Stimulated activated naive CD8-positive, alpha-beta T cell treated with anti-CD3 and anti-CD28 coated beads, Interleukin-15, amount 100 ng/mL, for 72 hours (primary cell): ENCODE measurements at regions not wholly inside any gene's neighbourhood (a gene's known extent, or its start where the extent isn't known, plus 50 kb on each side); places are given as distances from the start of the nearest gene placed in this dataset.
"Not testable (repeated sequence)": the region's sequence is repeated elsewhere in the genome, so short reads cannot be mapped to it uniquely, and the experiment has no call there.

Experiments
- ATAC-seq: fragments of 150-1000 bp; cut with Tn5 transposase; 2 replicates; pipeline ENCODE4 v1.10.0; 2021; ENCODE audit warnings: mild to moderate bottlenecking, moderate library complexity
- DNase-seq, 2 donors: peaks; one replicate each; pipeline ENCODE4 v3.0.0; 2021 to 2022
- H3K27ac Mint-ChIP-seq, 2 donors: one replicate each; pipeline ENCODE4 v1.8.0; 2022; ENCODE audit warnings: mild to moderate bottlenecking in 2 of 2, mixed read lengths in 2 of 2, moderate library complexity in 2 of 2
- H3K27me3 Mint-ChIP-seq: one replicate; pipeline ENCODE4 v1.8.0; 2022; ENCODE audit warnings: mixed read lengths
- H3K4me1 Mint-ChIP-seq: one replicate; pipeline ENCODE4 v1.8.0; 2022; ENCODE audit warnings: mild to moderate bottlenecking, mixed read lengths
- H3K4me3 Mint-ChIP-seq, 2 donors: one replicate each; pipeline ENCODE4 v1.8.0; 2022; ENCODE audit warnings: mild to moderate bottlenecking in 2 of 2, mixed read lengths in 2 of 2, moderate library complexity in 1 of 2
- H3K9me3 Mint-ChIP-seq, 2 donors: one replicate each; pipeline ENCODE4 v1.8.0; 2022; ENCODE audit warnings: mixed read lengths in 2 of 2

GRCh38 chr12:42868291-42868690 is 278.7 kb upstream of the PRICKLE1 start:
- no peak for DNase-seq
- Mint-ChIP-seq H3K4me1 (no peaks in the 10 kb centered on the region), H3K9me3 (peaks cover 0 to 14% of the 10 kb centered on the region in 2 donors), H3K27ac (no peak overlapping the region), H3K27me3 (no peaks in the 10 kb centered on the region), H3K4me3 (no peak overlapping the region)
- ATAC-seq: no peak

- Mint-ChIP-seq H3K27me3 (no peaks in the 10 kb centered on the region), H3K27ac (peak overlapping the region in 1 of 2 donors; percentile 44), H3K4me1 (no peaks in the 10 kb centered on the region), H3K4me3 (no peak overlapping the region), H3K9me3 (peaks cover 0 to 21% of the 10 kb centered on the region in 2 donors)
- no peak for ATAC-seq
- DNase-seq: no peak
These were observed 275.7 kb upstream of the PRICKLE1 start for GRCh38 chr12:42865282-42865681.

- peaks cover 0 to 17% of the 10 kb centered on the region in 2 donors for H3K9me3 Mint-ChIP-seq
- no peak overlapping the region for H3K4me3 Mint-ChIP-seq
- H3K27me3 Mint-ChIP-seq: no peaks in the 10 kb centered on the region
- H3K4me1 Mint-ChIP-seq: no peaks in the 10 kb centered on the region
- DNase-seq: no peak
- ATAC-seq: no peak
- H3K27ac Mint-ChIP-seq: no peak overlapping the region
These were observed 272.5 kb upstream of the PRICKLE1 start for GRCh38 chr12:42862055-42862454.

GRCh38 chr12:42860331-42860730 is 270.8 kb upstream of the PRICKLE1 start:
- not testable (repeated sequence) for H3K4me1 Mint-ChIP-seq, H3K27ac Mint-ChIP-seq, H3K4me3 Mint-ChIP-seq, ATAC-seq, DNase-seq, H3K27me3 Mint-ChIP-seq
- peaks cover 0 to 13% of the 10 kb centered on the region in 2 donors for H3K9me3 Mint-ChIP-seq

- ATAC-seq: no peak
- no peaks in the 10 kb centered on the region for H3K4me1 Mint-ChIP-seq
- H3K27me3 Mint-ChIP-seq: no peaks in the 10 kb centered on the region
- no peak overlapping the region for H3K4me3 Mint-ChIP-seq
- H3K27ac Mint-ChIP-seq: no peak overlapping the region
- no peak for DNase-seq
- peaks cover 0 to 13% of the 10 kb centered on the region in 2 donors for H3K9me3 Mint-ChIP-seq
These were observed 270.1 kb upstream of the PRICKLE1 start for GRCh38 chr12:42859612-42860011.

- Mint-ChIP-seq H3K27ac (no peak overlapping the region), H3K9me3 (peaks cover 0 to 9% of the 10 kb centered on the region in 2 donors), H3K27me3 (no peaks in the 10 kb centered on the region), H3K4me3 (no peak overlapping the region), H3K4me1 (no peaks in the 10 kb centered on the region)
- ATAC-seq: no peak
- no peak for DNase-seq
These were observed 267.6 kb upstream of the PRICKLE1 start for GRCh38 chr12:42857106-42857505.

- Mint-ChIP-seq H3K4me1 (no peaks in the 10 kb centered on the region), H3K4me3 (no peak overlapping the region), H3K27ac (no peak overlapping the region), H3K27me3 (no peaks in the 10 kb centered on the region), H3K9me3 (peaks cover 0 to 6% of the 10 kb centered on the region in 2 donors)
- no peak for ATAC-seq
- no peak for DNase-seq
These were observed 265.9 kb upstream of the PRICKLE1 start for GRCh38 chr12:42855362-42855950.

GRCh38 chr12:42854826-42855225 is 265.3 kb upstream of the PRICKLE1 start:
- peaks cover 0 to 3% of the 10 kb centered on the region in 2 donors for H3K9me3 Mint-ChIP-seq
- H3K4me1 Mint-ChIP-seq: no peaks in the 10 kb centered on the region
- ATAC-seq: no peak
- no peak overlapping the region for H3K27ac Mint-ChIP-seq
- H3K27me3 Mint-ChIP-seq: no peaks in the 10 kb centered on the region
- no peak for DNase-seq
- no peak overlapping the region for H3K4me3 Mint-ChIP-seq

- H3K27ac Mint-ChIP-seq: no peak overlapping the region
- H3K27me3 Mint-ChIP-seq: no peaks in the 10 kb centered on the region
- DNase-seq: no peak
- no peak overlapping the region for H3K4me3 Mint-ChIP-seq
- ATAC-seq: no peak
- H3K4me1 Mint-ChIP-seq: no peaks in the 10 kb centered on the region
- H3K9me3 Mint-ChIP-seq: no peaks in the 10 kb centered on the region
These were observed 264.7 kb upstream of the PRICKLE1 start for GRCh38 chr12:42854208-42854607.

GRCh38 chr12:42853370-42854140 is 264.0 kb upstream of the PRICKLE1 start:
- Mint-ChIP-seq H3K9me3 (no peaks in the 10 kb centered on the region), H3K27ac (no peak overlapping the region), H3K27me3 (no peaks in the 10 kb centered on the region), H3K4me3 (no peak overlapping the region), H3K4me1 (no peaks in the 10 kb centered on the region)
- DNase-seq (no peak), ATAC-seq (no peak)

- no peak for DNase-seq
- no peaks in the 10 kb centered on the region for H3K4me1 Mint-ChIP-seq
- peaks cover 10 to 11% of the 10 kb centered on the region in 2 donors for H3K9me3 Mint-ChIP-seq
- H3K4me3 Mint-ChIP-seq: no peak overlapping the region
- H3K27me3 Mint-ChIP-seq: no peaks in the 10 kb centered on the region
- ATAC-seq: no peak
- H3K27ac Mint-ChIP-seq: no peak overlapping the region
These were observed 257.2 kb upstream of the PRICKLE1 start for GRCh38 chr12:42846782-42847181.

GRCh38 chr12:42834062-42834461 is 244.5 kb upstream of the PRICKLE1 start:
- Mint-ChIP-seq H3K27me3 (no peaks in the 10 kb centered on the region), H3K27ac (no peak overlapping the region), H3K4me3 (no peak overlapping the region), H3K4me1 (no peaks in the 10 kb centered on the region), H3K9me3 (no peaks in the 10 kb centered on the region)
- DNase-seq (no peak), ATAC-seq (no peak)

- no peak for ATAC-seq
These were observed 239.3 kb upstream of the PRICKLE1 start for GRCh38 chr12:42828836-42829235.

GRCh38 chr12:42824327-42824726 is 234.8 kb upstream of the PRICKLE1 start:
- no peak overlapping the region for H3K4me3 Mint-ChIP-seq
- DNase-seq: no peak
- peaks cover 6 to 8% of the 10 kb centered on the region in 2 donors for H3K9me3 Mint-ChIP-seq
- ATAC-seq: no peak
- no peaks in the 10 kb centered on the region for H3K27me3 Mint-ChIP-seq
- H3K27ac Mint-ChIP-seq: no peak overlapping the region
- no peaks in the 10 kb centered on the region for H3K4me1 Mint-ChIP-seq

More at GRCh38 chr12:42828836-42829235, 239.3 kb upstream of the PRICKLE1 start:
- Mint-ChIP-seq H3K4me1 (no peaks in the 10 kb centered on the region), H3K27ac (no peak overlapping the region), H3K27me3 (no peaks in the 10 kb centered on the region), H3K9me3 (no peaks in the 10 kb centered on the region), H3K4me3 (no peak overlapping the region)
- DNase-seq: no peak

- ATAC-seq (no peak), DNase-seq (no peak)
- Mint-ChIP-seq H3K4me1 (no peaks in the 10 kb centered on the region), H3K9me3 (peaks cover 6 to 8% of the 10 kb centered on the region in 2 donors), H3K4me3 (no peak overlapping the region), H3K27ac (no peak overlapping the region), H3K27me3 (no peaks in the 10 kb centered on the region)
These were observed 234.1 kb upstream of the PRICKLE1 start for GRCh38 chr12:42823679-42824078.

- peaks cover 6 to 8% of the 10 kb centered on the region in 2 donors for H3K9me3 Mint-ChIP-seq
- H3K27me3 Mint-ChIP-seq: no peaks in the 10 kb centered on the region
- H3K4me1 Mint-ChIP-seq: no peaks in the 10 kb centered on the region
- no peak for ATAC-seq
- no peak for DNase-seq
- H3K27ac Mint-ChIP-seq: no peak overlapping the region
- H3K4me3 Mint-ChIP-seq: no peak overlapping the region
These were observed 230.3 kb upstream of the PRICKLE1 start for GRCh38 chr12:42819846-42820245.
